ES-I3 (cell line): ENCODE measurements at regions not wholly inside any gene's neighbourhood (a gene's known extent, or its start where the extent isn't known, plus 50 kb on each side); places are given as distances from the start of the nearest gene placed in this dataset.

Experiments
- H3K36me3 ChIP-seq: 2 replicates; pipeline ENCODE4 v1.6.1; 2013; ENCODE audit warnings: mild to moderate bottlenecking, low read length, control low read depth, moderate library complexity; ENCODE audit not compliant: insufficient read depth
- H3K4me1 ChIP-seq: 2 replicates; pipeline ENCODE4 v1.6.1; 2013; ENCODE audit warnings: mild to moderate bottlenecking, control low read depth, low read length; ENCODE audit not compliant: insufficient read depth
- H3K9ac ChIP-seq: 2 replicates; pipeline ENCODE4 v1.6.1; 2013; ENCODE audit warnings: low read depth, mild to moderate bottlenecking, low read length, moderate library complexity
- H3K9me3 ChIP-seq: 2 replicates; pipeline ENCODE4 v1.6.1; 2013; ENCODE audit warnings: mild to moderate bottlenecking, low read length, moderate library complexity; ENCODE audit not compliant: control insufficient read depth, insufficient read depth

DNA sequence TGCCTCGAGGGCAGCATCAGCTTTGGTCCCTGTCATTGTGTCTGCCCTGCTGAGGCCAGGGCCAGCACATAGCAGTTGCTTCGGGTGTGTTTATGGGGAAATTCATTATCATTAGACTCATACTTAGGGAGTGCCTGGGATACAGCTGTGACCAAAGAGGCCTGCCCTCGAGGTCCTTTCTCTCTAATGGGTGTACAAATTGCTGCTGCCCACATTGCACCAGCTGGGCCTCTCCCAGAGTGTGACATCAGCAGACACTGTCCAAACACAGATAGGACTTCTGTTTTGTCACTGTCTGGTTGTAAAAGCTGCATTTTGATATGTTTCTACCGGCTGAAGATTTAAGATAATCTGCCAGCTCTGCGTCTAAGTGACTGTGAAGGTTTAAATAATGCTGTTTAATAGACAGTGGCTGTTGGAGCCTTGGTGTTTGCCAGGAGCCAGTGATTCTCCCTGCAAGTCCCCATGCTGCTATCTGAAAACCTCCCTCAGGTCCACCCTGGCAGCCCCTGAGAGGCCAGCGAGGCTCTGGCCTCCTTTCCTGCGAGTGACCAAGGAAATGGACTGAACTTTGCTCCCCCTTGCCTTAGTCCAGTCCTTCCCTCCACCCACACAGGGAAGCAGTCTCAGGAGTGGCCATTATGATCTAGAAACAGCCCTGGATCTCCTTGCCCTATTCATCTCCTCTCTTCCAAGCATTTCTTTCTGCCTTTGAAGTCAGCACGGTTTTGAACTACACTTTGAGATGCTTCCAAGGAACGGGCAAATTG, 505.2 kb downstream of the TBC1D22A start:
- Histone ChIP-seq H3K9ac (no peak overlapping the region), H3K36me3 (no peaks in the 10 kb centered on the region), H3K4me1 (no peaks in the 10 kb centered on the region), H3K9me3 (0 out of 2 replicates have a peak, but pooled peaks cover 3% of the 10 kb centered on the region)

DNA sequence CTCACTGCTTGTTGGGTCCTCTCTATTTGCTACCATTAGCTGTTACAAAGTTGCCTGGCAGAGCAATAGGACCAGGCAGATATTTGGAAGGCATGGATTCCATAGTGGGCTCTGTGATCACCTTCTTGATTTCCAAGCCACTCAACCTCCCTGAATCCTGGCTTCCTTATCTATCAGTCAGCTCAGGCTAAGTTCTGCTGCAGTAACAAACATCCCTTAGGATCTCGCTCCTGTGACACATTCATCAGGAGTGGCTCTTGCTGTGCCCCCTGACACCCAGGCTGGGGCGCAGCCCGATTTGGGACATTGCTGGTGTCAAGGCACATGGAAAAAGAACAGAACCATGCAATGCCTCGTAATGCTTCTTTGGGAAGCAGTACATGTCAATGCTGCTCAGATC, 503.9 kb downstream of the TBC1D22A start:
- Histone ChIP-seq H3K9me3 (0 out of 2 replicates have a peak, but pooled peaks cover 3% of the 10 kb centered on the region), H3K36me3 (no peaks in the 10 kb centered on the region), H3K9ac (no peak overlapping the region), H3K4me1 (no peaks in the 10 kb centered on the region)

DNA sequence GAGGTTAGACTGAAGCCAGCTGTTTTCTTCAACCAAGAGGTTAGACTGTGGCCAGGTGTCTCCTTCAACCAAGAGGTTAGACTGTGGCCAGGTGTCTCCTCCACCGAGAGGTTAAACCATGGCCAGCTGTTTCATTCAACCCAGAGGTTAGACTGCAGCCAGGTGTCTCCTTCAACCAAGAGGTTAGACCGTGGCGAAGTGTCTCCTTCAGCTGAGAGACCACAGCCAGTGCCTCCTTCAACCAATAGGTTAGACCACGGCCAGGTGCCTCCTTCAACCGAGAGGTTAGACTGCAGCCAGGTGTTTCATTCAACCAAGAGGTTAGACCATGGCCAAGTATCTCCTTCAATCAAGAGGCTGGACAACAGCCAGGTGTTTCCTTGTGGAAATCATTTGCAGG, 498.1 kb downstream of the TBC1D22A start:
- Histone ChIP-seq H3K4me1 (no peaks in the 10 kb centered on the region), H3K36me3 (no peaks in the 10 kb centered on the region), H3K9me3 (no peaks in the 10 kb centered on the region), H3K9ac (no peak overlapping the region)

GRCh38 chr22:47259990-47260389, 497.5 kb downstream of the TBC1D22A start:
- no peaks in the 10 kb centered on the region for H3K9me3 ChIP-seq
- H3K9ac ChIP-seq, result no peak overlapping the region
- no peaks in the 10 kb centered on the region for H3K4me1 ChIP-seq
- H3K36me3 ChIP-seq, result no peaks in the 10 kb centered on the region

GRCh38 chr22:47259049-47259448, 496.6 kb downstream of the TBC1D22A start:
- H3K9me3 ChIP-seq, result no peaks in the 10 kb centered on the region

DNA sequence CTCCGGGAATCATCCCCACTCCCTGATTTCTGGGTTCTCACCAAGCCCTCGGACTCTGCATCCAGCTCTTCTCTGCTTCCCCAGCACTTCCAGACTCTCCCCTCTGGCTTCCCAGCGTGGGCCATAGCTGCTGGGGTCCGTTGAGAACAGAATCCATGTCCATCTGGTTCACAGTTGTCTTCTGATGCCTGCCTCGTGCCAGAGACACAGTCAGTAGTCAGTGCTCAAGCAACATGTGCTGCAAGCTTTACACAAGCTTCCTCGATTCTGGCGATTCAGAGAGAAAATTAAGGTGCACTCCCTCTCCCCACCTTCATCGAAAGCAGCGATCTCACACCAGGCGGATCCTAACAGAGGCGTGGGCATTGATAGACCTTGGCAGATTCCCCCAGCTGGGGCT, 495.5 kb downstream of the TBC1D22A start:
- Histone ChIP-seq H3K9me3 (no peaks in the 10 kb centered on the region), H3K4me1 (no peaks in the 10 kb centered on the region), H3K9ac (no peak overlapping the region), H3K36me3 (no peaks in the 10 kb centered on the region)

More at GRCh38 chr22:47259049-47259448, 496.6 kb downstream of the TBC1D22A start:
- Histone ChIP-seq H3K4me1 (no peaks in the 10 kb centered on the region), H3K36me3 (no peaks in the 10 kb centered on the region), H3K9ac (no peak overlapping the region)

GRCh38 chr22:47257566-47257965, 495.1 kb downstream of the TBC1D22A start:
- H3K9ac ChIP-seq, result no peak overlapping the region
- no peaks in the 10 kb centered on the region for H3K36me3 ChIP-seq
- no peaks in the 10 kb centered on the region for H3K4me1 ChIP-seq
- H3K9me3 ChIP-seq, result peaks cover under 1% of the 10 kb centered on the region; the same call in 1 of the 2 replicates

DNA sequence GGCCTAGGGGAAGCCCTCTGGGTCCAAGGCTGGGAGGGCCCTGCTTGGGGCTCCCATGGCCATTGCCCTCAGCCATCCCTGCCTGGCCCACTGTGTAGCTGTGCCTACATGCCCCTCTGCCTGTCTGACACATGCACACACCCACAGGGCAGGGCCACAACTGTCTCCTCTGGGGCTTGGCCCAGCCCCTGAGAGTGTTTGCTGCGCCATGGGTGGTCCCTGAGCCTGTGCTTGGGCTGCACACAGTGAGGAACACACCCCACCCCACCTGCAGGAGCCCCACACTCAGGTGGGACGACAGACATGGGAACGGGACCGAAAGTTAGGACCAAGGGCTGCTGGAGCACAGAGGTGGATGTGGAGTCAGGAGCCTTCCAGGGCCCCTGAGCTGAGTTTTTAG, 489.5 kb downstream of the TBC1D22A start:
- Histone ChIP-seq H3K9ac (no peak overlapping the region), H3K9me3 (peaks cover 3% of the 10 kb centered on the region; the same call in 1 of the 2 replicates), H3K4me1 (no peaks in the 10 kb centered on the region)

DNA sequence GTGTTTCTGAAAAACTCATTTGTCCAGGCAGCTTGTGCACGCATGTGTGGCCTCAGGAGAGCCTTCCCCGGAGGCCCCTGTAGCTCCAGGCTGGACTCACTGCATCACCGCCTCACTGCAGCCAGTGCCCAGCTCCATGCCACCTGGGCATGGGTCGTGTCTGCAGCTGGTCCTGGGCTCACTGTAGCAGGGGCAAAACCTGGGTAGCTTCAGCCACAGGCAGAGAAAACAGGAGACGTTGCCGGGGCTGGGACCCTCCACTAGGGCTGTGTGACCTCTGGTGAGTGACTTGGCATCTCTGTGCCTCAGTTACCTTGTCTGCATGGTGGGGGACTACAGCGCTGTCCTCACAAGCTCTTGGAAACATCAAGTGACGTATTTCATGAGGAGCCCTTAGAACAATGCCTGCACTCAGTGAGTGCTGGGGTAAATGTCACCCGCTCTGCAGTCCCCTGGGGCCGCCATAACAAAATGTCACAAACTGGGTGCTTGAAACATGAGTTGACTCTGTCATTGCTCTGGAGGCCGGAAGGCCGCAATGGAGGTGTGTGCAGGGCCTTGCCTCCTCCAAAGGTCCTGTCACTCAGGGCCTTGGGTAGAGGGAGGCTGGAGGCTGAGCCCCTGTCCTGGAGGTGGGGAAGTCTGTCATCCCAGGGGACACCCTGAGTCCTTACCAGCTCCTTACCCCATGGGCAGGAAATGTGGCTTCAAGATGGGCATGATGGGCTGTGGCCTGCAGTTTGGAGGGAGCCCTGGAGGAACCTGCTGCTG, 488.7 kb downstream of the TBC1D22A start:
- Histone ChIP-seq H3K4me1 (no peaks in the 10 kb centered on the region), H3K36me3 (no peaks in the 10 kb centered on the region), H3K9me3 (peaks cover 3% of the 10 kb centered on the region; the same call in 1 of the 2 replicates), H3K9ac (no peak overlapping the region)

More for the DNA sequence above, 489.5 kb downstream of the TBC1D22A start:
- no peaks in the 10 kb centered on the region for H3K36me3 ChIP-seq

DNA sequence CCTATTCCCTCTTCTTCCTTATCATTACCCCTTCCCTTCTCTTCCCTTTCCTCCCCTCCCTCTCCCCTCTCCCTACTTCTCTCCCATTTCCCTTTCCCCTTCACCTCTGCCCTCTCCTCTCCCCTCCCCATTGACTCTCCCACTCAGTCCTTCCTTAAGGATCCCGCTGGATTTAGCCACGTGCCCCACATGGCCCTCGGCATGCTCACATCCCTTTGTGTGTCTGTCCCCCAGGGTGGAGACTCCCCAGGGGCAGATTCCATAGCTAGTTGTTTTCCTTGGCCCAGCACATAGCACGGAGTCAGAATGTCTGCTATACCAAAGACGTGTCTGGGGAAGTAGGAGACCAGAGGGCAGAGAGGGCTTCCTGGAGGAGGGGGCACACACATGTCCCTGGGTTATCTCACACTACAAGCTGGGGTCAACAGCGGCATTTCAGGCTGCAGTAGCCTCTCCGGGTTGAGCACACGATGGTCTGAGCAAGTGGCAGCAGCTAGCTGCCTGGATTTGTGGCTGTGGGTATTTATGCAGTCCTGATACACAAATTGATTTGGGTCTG, 487.0 kb downstream of the TBC1D22A start:
- Histone ChIP-seq H3K4me1 (no peaks in the 10 kb centered on the region), H3K9me3 (peaks cover 3% of the 10 kb centered on the region; the same call in 1 of the 2 replicates), H3K36me3 (no peaks in the 10 kb centered on the region), H3K9ac (no peak overlapping the region)

- H3K4me1 ChIP-seq, result no peaks in the 10 kb centered on the region
- H3K9me3 ChIP-seq, result peaks cover 3% of the 10 kb centered on the region; the same call in 1 of the 2 replicates
- no peaks in the 10 kb centered on the region for H3K36me3 ChIP-seq
- H3K9ac ChIP-seq, result no peak overlapping the region
Observed at GRCh38 chr22:47248925-47249324, 486.5 kb downstream of the TBC1D22A start.

GRCh38 chr22:47247579-47248240, 485.3 kb downstream of the TBC1D22A start:
- Histone ChIP-seq H3K36me3 (no peaks in the 10 kb centered on the region), H3K9me3 (peaks cover 3% of the 10 kb centered on the region; the same call in 1 of the 2 replicates), H3K9ac (no peak overlapping the region), H3K4me1 (no peaks in the 10 kb centered on the region)

- no peaks in the 10 kb centered on the region for H3K4me1 ChIP-seq
- H3K36me3 ChIP-seq, result no peaks in the 10 kb centered on the region
- H3K9ac ChIP-seq, result no peak overlapping the region
- no peaks in the 10 kb centered on the region for H3K9me3 ChIP-seq
Observed at GRCh38 chr22:47245786-47246185, 483.3 kb downstream of the TBC1D22A start.

- Histone ChIP-seq H3K36me3 (no peaks in the 10 kb centered on the region), H3K4me1 (no peaks in the 10 kb centered on the region), H3K9me3 (no peaks in the 10 kb centered on the region), H3K9ac (no peak overlapping the region)
Observed at GRCh38 chr22:47245286-47245685, 482.8 kb downstream of the TBC1D22A start.
